IMR-90 (cell line): ENCODE measurements at regions not wholly inside any gene's neighbourhood (a gene's known extent, or its start where the extent isn't known, plus 50 kb on each side); places are given as distances from the start of the nearest gene placed in this dataset.

Experiments used
- ATAC-seq: fragments of 200-7000 bp; cut with Tn5 transposase; 2 replicates; pipeline ENCODE4 v1.9.1; 2020; ENCODE audit warnings: low read depth, mild to moderate bottlenecking, moderate library complexity
- BruUV-seq: library from RNA; stranded (reverse); fragments of 400-500 nt; replicated peaks from 2 replicates; lab custom pipeline; 2021; lab: Mats Ljungman, UMichigan
- CTCF ChIA-PET: fragments of 300-600 bp; formaldehyde crosslinking; extraction: SDS; loops from one replicate; lab custom pipeline; 2021; ENCODE audit warnings: antibody characterized with exemption; lab: Yijun Ruan, JAX
- POLR2A ChIA-PET: fragments of 300-600 bp; sonication (Branson Sonifier 250); formaldehyde crosslinking; loops from one replicate; lab custom pipeline; 2022; ENCODE audit warnings: antibody characterized with exemption; ENCODE audit not compliant: unreplicated experiment; lab: Charles Lee
- DNase-seq: peaks from one replicate; pipeline ENCODE4 v3.0.0; 2013
- H2AFZ ChIP-seq: replicated peaks from 2 replicates; pipeline ENCODE3; 2013; ENCODE audit warnings: low read length, mild to moderate bottlenecking; ENCODE audit not compliant: poor library complexity
- H2AK5ac ChIP-seq: 2 replicates; pipeline ENCODE4 v1.6.1; 2013; ENCODE audit warnings: low read depth, low read length, inconsistent platforms
- H2AK9ac ChIP-seq: replicated peaks from 2 replicates; pipeline ENCODE3; 2013; ENCODE audit warnings: mild to moderate bottlenecking, low read depth, low read length, moderate library complexity; ENCODE audit not compliant: poor library complexity
- H2BK120ac ChIP-seq: 2 replicates; pipeline ENCODE4 v1.6.1; 2013; ENCODE audit warnings: low read depth, low read length, inconsistent platforms
- H2BK15ac ChIP-seq: 3 replicates; pipeline ENCODE4 v1.6.1; 2013; ENCODE audit warnings: low read depth, low read length, inconsistent platforms
- H2BK20ac ChIP-seq: 2 replicates; pipeline ENCODE4 v1.6.1; 2013; ENCODE audit warnings: low read depth, mild to moderate bottlenecking, inconsistent platforms, low read length, moderate library complexity
- H2BK5ac ChIP-seq: 2 replicates; pipeline ENCODE4 v1.6.1; 2013; ENCODE audit warnings: mild to moderate bottlenecking, low read depth, low read length, inconsistent platforms; ENCODE audit not compliant: poor library complexity, severe bottlenecking
- H3K14ac ChIP-seq: replicated peaks from 2 replicates; pipeline ENCODE4 v1.6.1; 2013; ENCODE audit warnings: low read depth, low read length, inconsistent platforms
- H3K18ac ChIP-seq: 2 replicates; pipeline ENCODE4 v1.6.1; 2013; ENCODE audit warnings: low read depth, low read length, control low read depth
- H3K23ac ChIP-seq: 2 replicates; pipeline ENCODE4 v1.6.1; 2013; ENCODE audit warnings: low read depth, low read length, inconsistent platforms
- H3K27ac ChIP-seq: 2 replicates; pipeline ENCODE4 v1.5.1; 2013; ENCODE audit warnings: mild to moderate bottlenecking, control low read depth, low read length; ENCODE audit not compliant: insufficient read depth
- H3K27me3 ChIP-seq: 2 replicates; pipeline ENCODE4 v1.6.1; 2013; ENCODE audit warnings: low read length; ENCODE audit not compliant: control insufficient read depth, insufficient read depth
- H3K36me3 ChIP-seq: 2 replicates; pipeline ENCODE4 v1.6.1; 2013; ENCODE audit warnings: low read length, mixed read lengths; ENCODE audit not compliant: control insufficient read depth, insufficient read depth
- H3K4ac ChIP-seq: 2 replicates; pipeline ENCODE4 v1.6.1; 2013; ENCODE audit warnings: low read depth, low read length, inconsistent platforms
- H3K4me1 ChIP-seq: 2 replicates; pipeline ENCODE4 v1.6.1; 2013; ENCODE audit warnings: low read length, mixed read lengths; ENCODE audit not compliant: control insufficient read depth, insufficient read depth
- H3K4me2 ChIP-seq: 2 replicates; pipeline ENCODE4 v1.6.1; 2013; ENCODE audit warnings: low read depth, mild to moderate bottlenecking, control low read depth, low read length, moderate library complexity
- H3K4me3 ChIP-seq: 2 replicates; pipeline ENCODE4 v1.5.1; 2013; ENCODE audit warnings: low read depth, mild to moderate bottlenecking, control low read depth, low read length, moderate library complexity; ENCODE audit not compliant: insufficient read depth
- H3K56ac ChIP-seq: 2 replicates; pipeline ENCODE4 v1.6.1; 2013; ENCODE audit warnings: low read length, inconsistent platforms; ENCODE audit not compliant: insufficient read depth; ENCODE audit errors: extremely low read depth
- H3K79me1 ChIP-seq, 2 experiments: 2 replicates each; pipeline ENCODE4 v1.6.1; 2013; ENCODE audit warnings: low read length in 2 of 2, inconsistent platforms in 1 of 2, low read depth in 1 of 2
- H3K9ac ChIP-seq: 2 replicates; pipeline ENCODE4 v1.6.1; 2013; ENCODE audit warnings: low read depth, low read length, control low read depth
- H3K9me1 ChIP-seq: 2 replicates; pipeline ENCODE4 v1.6.1; 2013; ENCODE audit warnings: low read length, inconsistent platforms; ENCODE audit not compliant: insufficient read depth
- H3K9me3 ChIP-seq: 2 replicates; pipeline ENCODE4 v1.6.1; 2013; ENCODE audit warnings: low read length; ENCODE audit not compliant: control insufficient read depth, insufficient read depth
- H4K20me1 ChIP-seq: 2 replicates; pipeline ENCODE4 v1.6.1; 2013; ENCODE audit warnings: low read length, inconsistent platforms; ENCODE audit not compliant: insufficient read depth
- H4K5ac ChIP-seq: 2 replicates; pipeline ENCODE4 v1.6.1; 2013; ENCODE audit warnings: mild to moderate bottlenecking, low read depth, low read length, control low read depth
- H4K8ac ChIP-seq, 2 experiments: 2 replicates each; pipeline ENCODE4 v1.6.1; 2013; ENCODE audit warnings: low read depth in 2 of 2, low read length in 2 of 2, control low read depth in 1 of 2, inconsistent platforms in 1 of 2
- H4K91ac ChIP-seq: 2 replicates; pipeline ENCODE4 v1.6.1; 2013; ENCODE audit warnings: low read depth, low read length, inconsistent platforms; ENCODE audit not compliant: insufficient read depth
- CHD1 ChIP-seq: IDR thresholded peaks from 2 replicates; pipeline ENCODE4 v1.6.1; 2012; ENCODE audit warnings: low read depth, low read length, improper control_type of control experiment
- ELK1 ChIP-seq: fragments of 150-350 bp; IDR thresholded peaks from 2 replicates; pipeline ENCODE4 v1.6.1; 2016; ENCODE audit warnings: low read depth, mild to moderate bottlenecking, low read length, moderate library complexity, borderline replicate concordance
- FOS ChIP-seq: fragments of 150-350 bp; IDR thresholded peaks from 2 replicates; pipeline ENCODE4 v1.6.1; 2016; ENCODE audit warnings: low read depth, low read length
- MAFK ChIP-seq: IDR thresholded peaks from 2 replicates; pipeline ENCODE4 v1.6.1; 2012; ENCODE audit warnings: low read depth, low read length, improper control_type of control experiment
- MXI1 ChIP-seq: IDR thresholded peaks from 2 replicates; pipeline ENCODE4 v1.6.1; 2012; ENCODE audit warnings: low read depth, mild to moderate bottlenecking, low read length, moderate library complexity, borderline replicate concordance
- NFE2L2 ChIP-seq: fragments of 150-350 bp; IDR thresholded peaks from 2 replicates; pipeline ENCODE4 v1.6.1; 2016; ENCODE audit warnings: low read depth, mild to moderate bottlenecking, low read length
- RAD21 ChIP-seq: IDR thresholded peaks from 2 replicates; pipeline ENCODE4 v1.6.1; 2012; ENCODE audit warnings: low read length, improper control_type of control experiment
- RCOR1 ChIP-seq: IDR thresholded peaks from 2 replicates; pipeline ENCODE4 v1.6.1; 2012; ENCODE audit warnings: mild to moderate bottlenecking, low read length, improper control_type of control experiment; ENCODE audit not compliant: insufficient replicate concordance
- RFX5 ChIP-seq: IDR thresholded peaks from 2 replicates; pipeline ENCODE4 v1.8.0; 2012; ENCODE audit warnings: low read depth, mild to moderate bottlenecking, low read length, moderate library complexity
- SMC3 ChIP-seq: fragments of 150-350 bp; IDR thresholded peaks from 2 replicates; pipeline ENCODE4 v1.6.1; 2016; ENCODE audit warnings: low read depth, mild to moderate bottlenecking, antibody characterized with exemption, low read length, moderate library complexity
- USF2 ChIP-seq: fragments of 150-350 bp; IDR thresholded peaks from 2 replicates; pipeline ENCODE4 v1.6.1; 2017; ENCODE audit warnings: mild to moderate bottlenecking, antibody characterized with exemption, low read length, low read depth
- WGBS, 2 experiments: methylation state at CpG; one replicate each; pipeline versions ENCODE4 v1.1.5 to v1.1.7; 2013; ENCODE audit warnings: missing lambda C conversion rate in 2 of 2; ENCODE audit not compliant: insufficient read length in 1 of 2; ENCODE audit errors: extremely low coverage in 2 of 2; 5-methylcytosine and 5-hydroxymethylcytosine counted together
- dilution Hi-C: fragments of 300-500 bp; cut with HindIII; formaldehyde crosslinking; loops from one replicate; pipeline ENCODE4 v1.14.3; 2018; ENCODE audit warnings: low sequenced_read_pairs; ENCODE audit not compliant: unreplicated experiment
- in situ Hi-C: fragments of 300-500 bp; cut with MboI; formaldehyde crosslinking; loops from 3 replicates; pipeline ENCODE4 v1.14.3; 2019; ENCODE audit warnings: low sequenced_read_pairs, inconsistent platforms, mixed read lengths
- intact Hi-C: fragments of 100-400 bp; cut with micrococcal nuclease; formaldehyde crosslinking; loops from 2 replicates; pipeline ENCODE4 v1.10.0; 2022

- H3K14ac ChIP-seq, result no peak overlapping the region
- H3K9me1 ChIP-seq, result no peaks in the 10 kb centered on the region
- no peak overlapping the region for H4K91ac ChIP-seq
- in situ Hi-C loops (no loop called here), dilution Hi-C loops (no loop called here), intact Hi-C loops (no loop called here)
- H3K4ac ChIP-seq, result no peak overlapping the region
- no peak overlapping the region for H4K5ac ChIP-seq
- H2BK5ac ChIP-seq, result no peak overlapping the region
- ATAC-seq (no peak), DNase-seq (no peak)
- H4K8ac ChIP-seq, result no peak overlapping the region
- H3K4me3 ChIP-seq, result no peak overlapping the region
- no peak overlapping the region for H3K18ac ChIP-seq
- H3K27ac ChIP-seq, result no peak overlapping the region
- no peaks in the 10 kb centered on the region for H3K79me1 ChIP-seq
- no peak overlapping the region for H2BK120ac ChIP-seq
- ChIA-PET POLR2A (no interaction called here), CTCF (no interaction called here)
- no peaks in the 10 kb centered on the region for H4K20me1 ChIP-seq
- H2AK9ac ChIP-seq, result no peak overlapping the region
- TF ChIP-seq MXI1 (no peak), RCOR1 (no peak), RFX5 (no peak), RAD21 (no peak), MAFK (no peak), USF2 (no peak), SMC3 (no peak), CHD1 (no peak), ELK1 (no peak), FOS (no peak), NFE2L2 (no peak)
- no peak overlapping the region for H3K23ac ChIP-seq
- H3K4me2 ChIP-seq, result no peak overlapping the region
- no peak overlapping the region for H2AFZ ChIP-seq
- no peak overlapping the region for H3K56ac ChIP-seq
- no peaks in the 10 kb centered on the region for H3K9me3 ChIP-seq
- H2BK20ac ChIP-seq, result no peak overlapping the region
- H2AK5ac ChIP-seq, result no peak overlapping the region
- H3K27me3 ChIP-seq, result no peaks in the 10 kb centered on the region
- no peaks in the 10 kb centered on the region for H3K36me3 ChIP-seq
- H3K9ac ChIP-seq, result no peak overlapping the region
- BruUV-seq, result no TSS peak
- no CpG with 5 or more reads among the region's 2 CpGs for WGBS, 2 experiments
- no peaks in the 10 kb centered on the region for H3K4me1 ChIP-seq
- no peak overlapping the region for H2BK15ac ChIP-seq
These were observed 95.8 kb upstream of the SLC25A36 start for GRCh38 chr3:140845882-140846281.
